SU-DHL-6 (cell line): ENCODE measurements at regions not wholly inside any gene's neighbourhood (a gene's known extent, or its start where the extent isn't known, plus 50 kb on each side); places are given as distances from the start of the nearest gene placed in this dataset.

Experiments used
- CTCF ChIP-seq: fragments of 200-600 bp; sonication (generic); IDR thresholded peaks from one replicate; pipeline ENCODE4 v1.5.1; 2017; ENCODE audit warnings: antibody characterized with exemption, mild to moderate bottlenecking, low read length, moderate library complexity; ENCODE audit not compliant: insufficient read depth, poor library complexity, severe bottlenecking
- EZH2phosphoT487 ChIP-seq: fragments of 200-600 bp; sonication (generic), shearing (Covaris generic); conservative IDR thresholded peaks from 2 replicates; pipeline ENCODE4 v1.6.1; 2018; ENCODE audit warnings: mild to moderate bottlenecking, antibody characterized with exemption, low read length, moderate library complexity, mixed read lengths

- TF ChIP-seq CTCF: no peak
- TF ChIP-seq EZH2phosphoT487: no peak
Measured at GRCh38 chr6:130683761-130684517, 143.3 kb upstream of the SMLR1 start.
